Osteoblast (primary cell): ENCODE measurements at regions not wholly inside any gene's neighbourhood (a gene's known extent, or its start where the extent isn't known, plus 50 kb on each side); places are given as distances from the start of the nearest gene placed in this dataset.

ENCODE experiments used
- DNase-seq: peaks from one replicate; pipeline ENCODE4 v3.0.0; 2011; ENCODE audit warnings: low spot score, mixed read lengths; ENCODE audit not compliant: insufficient read length; ENCODE audit errors: missing footprints
- H2AFZ ChIP-seq: 2 replicates; pipeline ENCODE4 v1.6.0; 2011; ENCODE audit warnings: mild to moderate bottlenecking, low read length
- H3K27ac ChIP-seq: 2 replicates; pipeline ENCODE4 v1.5.1; 2011; ENCODE audit warnings: mild to moderate bottlenecking, low read depth, low read length, moderate library complexity
- H3K27me3 ChIP-seq: 2 replicates; pipeline ENCODE4 v1.6.0; 2012; ENCODE audit warnings: mild to moderate bottlenecking, control low read depth, inconsistent platforms, low read length, moderate library complexity; ENCODE audit not compliant: insufficient read depth
- H3K36me3 ChIP-seq: 2 replicates; pipeline ENCODE4 v1.5.1; 2011; ENCODE audit warnings: mild to moderate bottlenecking, low read length, control low read depth, moderate library complexity; ENCODE audit not compliant: insufficient read depth
- H3K4me1 ChIP-seq: 2 replicates; pipeline ENCODE4 v1.5.1; 2011; ENCODE audit warnings: mild to moderate bottlenecking, low read length, control low read depth, moderate library complexity; ENCODE audit not compliant: insufficient read depth
- H3K4me2 ChIP-seq: 2 replicates; pipeline ENCODE4 v1.6.0; 2011; ENCODE audit warnings: mild to moderate bottlenecking, low read length; ENCODE audit not compliant: insufficient read depth
- H3K4me3 ChIP-seq: fragments of 200-600 bp; sonication (generic); 3 replicates; pipeline ENCODE4 v1.5.1; 2012; ENCODE audit warnings: mild to moderate bottlenecking, low read length, inconsistent platforms; ENCODE audit not compliant: insufficient read depth
- H3K79me2 ChIP-seq: 2 replicates; pipeline ENCODE4 v1.6.0; 2012; ENCODE audit warnings: mild to moderate bottlenecking, low read length, control low read depth, inconsistent platforms; ENCODE audit not compliant: insufficient read depth
- H3K9me3 ChIP-seq: 2 replicates; pipeline ENCODE4 v1.5.1; 2011; ENCODE audit warnings: low read depth, low read length, control low read depth
- H4K20me1 ChIP-seq: 2 replicates; pipeline ENCODE4 v1.6.0; 2012; ENCODE audit warnings: mild to moderate bottlenecking, low read length, control low read depth; ENCODE audit not compliant: insufficient read depth
- TF ChIP-seq, protein P1 (sequence below): IDR thresholded peaks from 2 replicates; pipeline ENCODE4 v1.5.1; 2011; ENCODE audit warnings: mild to moderate bottlenecking, low read depth, low read length, moderate library complexity; ENCODE audit errors: extremely low read depth

DNA sequence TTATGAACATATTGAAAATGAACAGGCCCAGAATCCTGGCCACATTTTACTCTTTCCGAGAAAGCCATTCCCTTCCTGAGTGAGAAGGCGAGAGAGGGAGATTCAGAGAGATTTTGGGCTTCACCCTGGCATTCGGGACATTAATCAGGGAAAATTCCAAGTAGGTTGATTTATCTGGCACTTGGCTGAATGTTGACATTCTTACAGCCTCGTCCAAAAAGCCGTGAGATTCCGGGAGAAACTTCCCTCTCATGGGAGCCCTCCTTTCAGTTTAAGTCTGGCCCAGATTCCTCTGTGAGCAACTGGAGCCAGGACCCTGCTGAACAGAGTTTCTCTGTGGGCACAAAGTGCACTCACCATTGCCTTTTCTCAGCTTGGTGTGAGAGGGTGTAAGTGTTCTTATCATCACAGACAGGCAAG, 129.2 kb upstream of the PEG3 start:
- Histone ChIP-seq H3K4me2 (no peak overlapping the region), H3K4me1 (no peaks in the 10 kb centered on the region), H3K27me3 (no peaks in the 10 kb centered on the region), H3K79me2 (no peaks in the 10 kb centered on the region), H3K27ac (no peak overlapping the region), H3K9me3 (peaks cover 5% of the 10 kb centered on the region), H4K20me1 (no peaks in the 10 kb centered on the region), H2AFZ (no peak overlapping the region), H3K4me3 (no peak overlapping the region), H3K36me3 (no peaks in the 10 kb centered on the region)
- DNase-seq = no peak
- TF ChIP-seq, protein P1, sequence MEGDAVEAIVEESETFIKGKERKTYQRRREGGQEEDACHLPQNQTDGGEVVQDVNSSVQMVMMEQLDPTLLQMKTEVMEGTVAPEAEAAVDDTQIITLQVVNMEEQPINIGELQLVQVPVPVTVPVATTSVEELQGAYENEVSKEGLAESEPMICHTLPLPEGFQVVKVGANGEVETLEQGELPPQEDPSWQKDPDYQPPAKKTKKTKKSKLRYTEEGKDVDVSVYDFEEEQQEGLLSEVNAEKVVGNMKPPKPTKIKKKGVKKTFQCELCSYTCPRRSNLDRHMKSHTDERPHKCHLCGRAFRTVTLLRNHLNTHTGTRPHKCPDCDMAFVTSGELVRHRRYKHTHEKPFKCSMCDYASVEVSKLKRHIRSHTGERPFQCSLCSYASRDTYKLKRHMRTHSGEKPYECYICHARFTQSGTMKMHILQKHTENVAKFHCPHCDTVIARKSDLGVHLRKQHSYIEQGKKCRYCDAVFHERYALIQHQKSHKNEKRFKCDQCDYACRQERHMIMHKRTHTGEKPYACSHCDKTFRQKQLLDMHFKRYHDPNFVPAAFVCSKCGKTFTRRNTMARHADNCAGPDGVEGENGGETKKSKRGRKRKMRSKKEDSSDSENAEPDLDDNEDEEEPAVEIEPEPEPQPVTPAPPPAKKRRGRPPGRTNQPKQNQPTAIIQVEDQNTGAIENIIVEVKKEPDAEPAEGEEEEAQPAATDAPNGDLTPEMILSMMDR = no peak

DNA sequence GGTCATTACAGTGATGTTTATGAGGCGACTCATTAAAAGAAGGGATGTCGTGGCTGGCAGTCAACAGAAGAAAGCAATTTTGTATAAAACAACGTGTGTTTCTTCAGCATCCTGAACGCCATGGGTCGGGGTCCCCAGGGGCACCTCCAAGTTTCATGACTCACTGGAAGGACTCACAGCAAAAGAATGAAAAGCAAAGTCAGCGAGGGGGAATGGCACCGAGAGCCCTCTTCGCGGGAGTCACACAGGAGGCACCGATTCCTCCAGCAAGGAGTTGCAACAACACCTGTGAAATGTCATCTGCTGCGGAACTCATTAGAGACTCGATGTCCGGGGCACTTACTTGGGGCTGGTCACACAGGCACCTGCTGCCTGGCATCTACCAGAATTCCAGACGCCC, 130.7 kb upstream of the PEG3 start:
- TF ChIP-seq, protein P1 = no peak
- H3K4me1 ChIP-seq = no peaks in the 10 kb centered on the region
- H4K20me1 ChIP-seq = no peaks in the 10 kb centered on the region
- no peak for DNase-seq
- no peak overlapping the region for H3K4me3 ChIP-seq
- H3K27ac ChIP-seq = no peak overlapping the region
- H2AFZ ChIP-seq = no peak overlapping the region
- no peak overlapping the region for H3K4me2 ChIP-seq
- no peaks in the 10 kb centered on the region for H3K36me3 ChIP-seq
- H3K9me3 ChIP-seq = peaks cover 5% of the 10 kb centered on the region
- H3K27me3 ChIP-seq = no peaks in the 10 kb centered on the region
- no peaks in the 10 kb centered on the region for H3K79me2 ChIP-seq

DNA sequence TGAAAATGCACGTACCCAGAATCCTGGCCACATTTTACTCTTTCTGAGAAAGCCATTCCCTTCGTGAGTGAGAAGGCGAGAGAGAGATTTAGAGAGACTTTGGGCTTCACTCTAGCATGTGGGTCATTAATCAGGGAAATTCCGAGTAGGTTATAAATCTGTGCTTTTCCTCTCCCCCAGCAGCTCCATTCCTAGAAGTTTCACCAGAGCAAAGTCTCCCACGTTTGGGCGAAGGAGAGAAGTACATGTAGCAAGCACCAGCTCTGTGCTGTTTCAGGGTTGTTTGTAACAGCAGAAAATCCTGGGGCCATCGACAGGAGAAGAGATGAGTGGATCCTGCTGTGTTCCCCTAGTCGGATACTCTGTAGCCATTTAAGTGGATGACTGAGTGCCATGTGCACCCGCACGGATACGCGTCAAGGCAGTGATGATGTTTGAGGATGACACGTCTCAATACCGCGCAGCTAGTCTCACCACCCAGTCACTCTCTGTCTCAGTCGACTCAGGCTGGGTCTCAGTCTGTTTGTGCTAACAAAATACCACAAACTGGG, 131.8 kb upstream of the PEG3 start:
- no peak for DNase-seq
- H3K9me3 ChIP-seq = peaks cover 3% of the 10 kb centered on the region
- H4K20me1 ChIP-seq = no peaks in the 10 kb centered on the region
- no peaks in the 10 kb centered on the region for H3K36me3 ChIP-seq
- H2AFZ ChIP-seq = no peak overlapping the region
- no peak overlapping the region for H3K4me2 ChIP-seq
- no peak overlapping the region for H3K27ac ChIP-seq
- H3K79me2 ChIP-seq = no peaks in the 10 kb centered on the region
- TF ChIP-seq, protein P1 = no peak
- no peaks in the 10 kb centered on the region for H3K4me1 ChIP-seq
- H3K27me3 ChIP-seq = no peaks in the 10 kb centered on the region
- H3K4me3 ChIP-seq = no peak overlapping the region

DNA sequence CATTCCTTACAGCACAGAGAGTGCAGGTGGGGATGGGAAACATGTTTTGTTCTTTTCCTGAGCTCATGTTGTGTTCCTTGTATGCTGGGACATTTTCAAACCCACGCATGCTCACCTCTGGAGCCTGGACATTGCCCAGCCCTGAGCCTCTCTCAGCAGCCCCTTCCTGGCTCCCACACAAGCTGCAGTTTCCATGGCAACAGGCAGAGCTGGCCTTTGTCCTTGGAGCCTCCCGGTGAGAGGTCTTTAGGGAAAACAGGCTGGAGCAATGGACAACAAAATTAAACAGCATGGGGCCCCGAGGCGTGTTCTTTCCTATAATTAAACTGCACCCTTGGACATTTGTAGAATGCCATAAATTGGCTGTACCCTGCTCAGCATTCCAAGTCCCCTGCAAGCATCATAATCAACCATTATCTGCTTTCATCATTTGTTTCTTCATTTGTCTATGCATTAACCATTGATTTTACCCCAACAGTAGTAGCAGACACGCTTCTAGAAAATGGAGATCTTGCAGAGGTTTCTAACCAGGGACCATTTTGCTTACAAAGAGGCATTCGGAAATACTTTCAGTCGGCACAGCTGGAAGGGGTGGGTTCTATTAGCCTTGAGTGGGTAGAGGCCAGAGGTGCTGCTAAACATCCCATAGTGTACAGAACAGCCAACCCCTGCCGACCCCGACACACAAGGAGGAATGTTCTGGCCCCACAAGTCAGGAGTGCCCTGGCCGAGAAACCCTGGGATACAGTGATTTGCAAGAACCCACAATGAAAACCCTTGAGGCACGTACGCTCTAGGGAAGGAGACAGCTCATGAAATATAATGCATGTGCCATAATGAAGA, 133.4 kb upstream of the PEG3 start:
- H3K4me2 ChIP-seq = no peak overlapping the region
- H3K4me3 ChIP-seq = no peak overlapping the region
- no peaks in the 10 kb centered on the region for H3K36me3 ChIP-seq
- H4K20me1 ChIP-seq = no peaks in the 10 kb centered on the region
- TF ChIP-seq, protein P1 = no peak
- H3K27me3 ChIP-seq = no peaks in the 10 kb centered on the region
- DNase-seq = no peak
- no peaks in the 10 kb centered on the region for H3K4me1 ChIP-seq
- H3K9me3 ChIP-seq = peaks cover 3% of the 10 kb centered on the region
- H2AFZ ChIP-seq = no peak overlapping the region
- H3K79me2 ChIP-seq = no peaks in the 10 kb centered on the region
- H3K27ac ChIP-seq = no peak overlapping the region
